ENCODE measurements at regions not wholly inside any gene's neighbourhood (a gene's known extent, or its start where the extent isn't known, plus 50 kb on each side); places are given as distances from the start of the nearest gene placed in this dataset.

DNA sequence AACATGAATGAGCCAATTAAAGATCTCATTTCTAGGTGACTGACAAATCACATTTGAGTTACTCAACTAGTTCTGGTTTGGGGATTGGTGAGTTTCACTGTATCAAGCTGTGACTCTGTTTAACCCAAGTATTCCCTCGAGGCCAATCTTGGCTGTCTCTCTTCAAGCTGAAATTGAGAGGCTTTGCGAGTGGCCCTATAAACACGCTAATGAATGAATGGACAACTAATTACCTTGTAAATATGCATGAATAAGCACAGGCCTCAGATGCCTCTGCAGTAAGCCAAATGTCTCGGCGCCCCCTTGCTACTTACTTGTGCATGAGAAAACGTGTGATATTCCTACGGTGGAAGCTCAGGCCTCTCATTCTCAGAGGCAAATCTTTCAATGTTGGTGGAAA is 450.3 kb upstream of the PSMD7 start:
- Histone ChIP-seq H3K36me3 (no peaks in the 10 kb centered on the region), H3K27me3 (no peaks in the 10 kb centered on the region), H3K4me1 (peaks cover 0 to 9% (median 0%) of the 10 kb centered on the region in 12 donors), H3K27ac (no peak overlapping the region), H3K9me3 (no peaks in the 10 kb centered on the region), H3K4me3 (no peak overlapping the region)
- WGBS, 4 donors = 59 to 77% (median 68%) methylated on average over 7 of the region's 7 CpGs
- ATAC-seq (no peak), DNase-seq (no peak)
- TF ChIP-seq, protein P1, sequence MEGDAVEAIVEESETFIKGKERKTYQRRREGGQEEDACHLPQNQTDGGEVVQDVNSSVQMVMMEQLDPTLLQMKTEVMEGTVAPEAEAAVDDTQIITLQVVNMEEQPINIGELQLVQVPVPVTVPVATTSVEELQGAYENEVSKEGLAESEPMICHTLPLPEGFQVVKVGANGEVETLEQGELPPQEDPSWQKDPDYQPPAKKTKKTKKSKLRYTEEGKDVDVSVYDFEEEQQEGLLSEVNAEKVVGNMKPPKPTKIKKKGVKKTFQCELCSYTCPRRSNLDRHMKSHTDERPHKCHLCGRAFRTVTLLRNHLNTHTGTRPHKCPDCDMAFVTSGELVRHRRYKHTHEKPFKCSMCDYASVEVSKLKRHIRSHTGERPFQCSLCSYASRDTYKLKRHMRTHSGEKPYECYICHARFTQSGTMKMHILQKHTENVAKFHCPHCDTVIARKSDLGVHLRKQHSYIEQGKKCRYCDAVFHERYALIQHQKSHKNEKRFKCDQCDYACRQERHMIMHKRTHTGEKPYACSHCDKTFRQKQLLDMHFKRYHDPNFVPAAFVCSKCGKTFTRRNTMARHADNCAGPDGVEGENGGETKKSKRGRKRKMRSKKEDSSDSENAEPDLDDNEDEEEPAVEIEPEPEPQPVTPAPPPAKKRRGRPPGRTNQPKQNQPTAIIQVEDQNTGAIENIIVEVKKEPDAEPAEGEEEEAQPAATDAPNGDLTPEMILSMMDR (IDR thresholded peaks at IDR 0.05) = peak in 4 of 12 donors; percentile 9 to 29 (median 22)
- no peak for TF ChIP-seq POLR2A (IDR thresholded peaks at IDR 0.05)
- intact Hi-C loops (cut with DNase I) = no loop called here

DNA sequence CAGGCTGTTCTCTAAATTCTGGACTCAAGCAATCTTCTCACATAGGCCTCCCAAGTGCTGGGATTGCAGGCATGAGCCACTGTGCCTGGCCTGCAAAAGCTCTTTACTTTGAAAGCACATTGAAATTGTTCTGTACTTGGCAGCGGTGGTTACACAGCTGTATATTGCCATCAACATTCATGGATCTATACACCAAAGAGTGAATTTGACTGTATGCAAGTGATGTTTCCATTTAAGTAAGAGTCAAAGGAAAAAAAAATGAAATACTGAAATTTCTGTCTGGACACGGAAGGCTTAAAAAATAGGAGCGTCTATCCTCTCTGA is 450.6 kb upstream of the PSMD7 start:
- Histone ChIP-seq H3K9me3 (no peaks in the 10 kb centered on the region), H3K27ac (no peak overlapping the region), H3K27me3 (no peaks in the 10 kb centered on the region), H3K4me3 (no peak overlapping the region), H3K4me1 (peaks cover 0 to 9% (median 0%) of the 10 kb centered on the region in 12 donors), H3K36me3 (no peaks in the 10 kb centered on the region)
- no peak for ATAC-seq
- TF ChIP-seq POLR2A (IDR thresholded peaks at IDR 0.05) = no peak
- TF ChIP-seq, protein P1 (IDR thresholded peaks at IDR 0.05) = no peak
- intact Hi-C loops (cut with DNase I) = no loop called here
- no peak for DNase-seq
- WGBS, 4 donors = 81 to 90% (median 89%) methylated on average over 3 of the region's 3 CpGs

DNA sequence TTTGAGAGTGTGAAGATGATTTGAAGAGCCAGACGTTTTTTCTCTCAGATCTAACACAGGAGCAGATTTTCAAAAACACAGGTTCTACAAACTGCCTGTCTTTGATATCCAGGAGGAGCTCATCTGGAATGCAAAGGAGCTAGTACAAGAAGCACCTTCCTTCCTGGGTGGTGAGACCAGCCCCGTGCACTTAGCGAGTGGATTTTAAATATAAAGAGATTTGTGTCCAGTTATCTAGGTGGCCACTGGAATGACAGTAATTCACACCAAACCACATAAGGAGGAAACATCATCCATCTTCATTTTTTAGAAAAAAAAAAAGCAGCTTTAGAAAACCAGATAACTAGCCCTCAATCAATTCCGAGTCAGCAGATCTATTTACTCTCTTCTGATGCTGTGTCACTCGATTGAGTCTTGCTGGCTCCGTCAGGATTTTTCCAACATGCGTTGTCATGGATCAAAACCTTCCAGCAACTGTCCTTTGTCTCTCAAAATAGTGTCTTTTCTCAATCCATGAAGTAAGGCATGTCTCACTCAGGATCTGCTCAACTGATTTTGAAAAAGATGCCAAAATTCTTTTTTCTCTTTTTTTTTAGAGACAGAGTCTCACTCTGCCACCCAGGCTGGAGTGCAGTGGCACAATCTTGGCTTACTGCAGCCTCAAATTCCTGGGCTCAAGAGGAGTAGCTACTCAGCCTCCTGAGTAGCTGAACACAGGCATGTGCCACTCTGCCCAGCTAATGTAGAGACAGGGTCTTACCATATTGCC is 451.2 kb upstream of the PSMD7 start:
- Histone ChIP-seq H3K27ac (no peak overlapping the region), H3K4me1 (peaks cover 0 to 9% (median 0%) of the 10 kb centered on the region in 12 donors), H3K4me3 (no peak overlapping the region), H3K36me3 (no peaks in the 10 kb centered on the region), H3K27me3 (no peaks in the 10 kb centered on the region), H3K9me3 (no peaks in the 10 kb centered on the region)
- ATAC-seq = no peak
- 65 to 71% (median 69%) methylated on average over 7 of the region's 7 CpGs for WGBS, 4 donors
- DNase-seq = no peak
- intact Hi-C loops (cut with DNase I) = no loop called here
- TF ChIP-seq, protein P1 (IDR thresholded peaks at IDR 0.05) = no peak
- TF ChIP-seq POLR2A (IDR thresholded peaks at IDR 0.05) = no peak

DNA sequence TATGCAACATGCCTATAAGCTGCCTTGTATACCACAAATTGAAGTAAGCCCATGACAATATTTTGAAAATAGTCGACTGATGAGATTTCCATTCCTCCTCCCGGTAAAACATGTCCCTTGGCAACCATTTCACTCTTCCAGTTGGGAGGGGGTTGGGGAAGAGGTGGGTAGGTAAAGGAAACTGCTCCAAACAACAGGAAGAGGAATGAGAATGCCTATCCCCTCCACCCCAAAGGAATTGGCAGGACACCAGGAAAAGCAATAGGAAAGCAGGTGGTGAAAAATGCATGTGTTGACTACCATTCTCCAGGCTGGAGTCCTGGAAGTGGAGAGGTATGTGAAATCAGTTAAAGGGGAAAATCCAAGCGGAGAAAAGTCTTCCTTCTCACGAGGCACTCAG is 455.9 kb upstream of the PSMD7 start:
- no peak overlapping the region for H3K27ac ChIP-seq
- H3K4me1 ChIP-seq = peaks cover 0 to 9% (median 0%) of the 10 kb centered on the region in 12 donors
- H3K9me3 ChIP-seq = peaks cover 0 to 4% (median 0%) of the 10 kb centered on the region in 12 donors
- H3K27me3 ChIP-seq = no peaks in the 10 kb centered on the region
- WGBS, 4 donors = 41 to 55% (median 49%) methylated on average over 4 of the region's 4 CpGs
- ATAC-seq (peak in 1 of 4 donors; percentile 65), DNase-seq (peak in 1 of 5 donors; percentile 10)
- TF ChIP-seq POLR2A (IDR thresholded peaks at IDR 0.05) = no peak
- TF ChIP-seq, protein P1 (IDR thresholded peaks at IDR 0.05) = no peak
- intact Hi-C loops (cut with DNase I) = no loop called here
- no peaks in the 10 kb centered on the region for H3K36me3 ChIP-seq
- no peak overlapping the region for H3K4me3 ChIP-seq
